ENCODE measurements at regions not wholly inside any gene's neighbourhood (a gene's known extent, or its start where the extent isn't known, plus 50 kb on each side); places are given as distances from the start of the nearest gene placed in this dataset.

- no peak for DNase-seq
Observed at GRCh38 chr2:204331988-204332387, 213.3 kb upstream of the PARD3B start.

- DNase-seq, result no peak
Observed at GRCh38 chr2:204332706-204333105, 212.6 kb upstream of the PARD3B start.

DNA sequence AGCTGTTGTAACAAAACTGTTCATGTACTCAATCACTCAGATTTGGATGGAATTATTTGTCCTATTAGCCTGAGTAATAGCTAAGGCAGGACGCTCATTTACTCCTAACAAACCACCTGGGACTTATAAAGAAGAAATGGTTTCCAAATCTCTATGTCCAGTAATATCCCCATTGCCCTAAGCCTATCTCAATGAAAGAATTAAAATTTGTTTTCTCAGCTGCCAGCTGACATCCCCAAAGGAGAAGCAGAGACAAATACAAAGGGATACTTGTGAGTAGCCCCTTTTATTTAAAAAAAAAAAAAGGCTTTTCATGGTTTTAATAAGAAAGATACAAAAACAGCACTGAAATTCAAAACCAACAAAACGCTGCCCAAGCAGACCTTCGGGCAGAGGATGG is 211.4 kb upstream of the PARD3B start:
- DNase-seq, result no peak

- no peak for DNase-seq
Observed at GRCh38 chr2:204335451-204336058, 209.7 kb upstream of the PARD3B start.

- DNase-seq, result no peak
Observed at GRCh38 chr2:204336153-204336744, 209.0 kb upstream of the PARD3B start.

DNA sequence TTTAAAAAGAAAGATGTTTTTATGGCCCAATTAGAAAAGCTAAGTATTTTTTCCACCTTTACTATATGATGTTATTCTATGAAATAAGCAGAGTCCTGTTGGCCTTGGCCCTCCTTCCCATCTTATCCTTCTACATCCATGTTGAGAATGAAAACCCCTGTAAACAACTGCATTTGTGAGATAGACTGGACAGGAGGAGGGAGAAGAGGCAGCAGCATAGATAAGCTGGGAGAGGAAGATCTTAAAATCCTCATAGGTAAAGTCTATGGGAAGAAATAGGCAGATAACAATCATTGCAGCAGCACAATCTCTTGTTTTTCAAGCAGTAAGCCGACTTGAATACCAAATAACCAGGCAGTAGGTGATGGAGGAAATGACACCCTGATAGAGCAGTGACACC is 207.6 kb upstream of the PARD3B start:
- no peak for DNase-seq

- DNase-seq, result no peak
Observed at GRCh38 chr2:204339212-204339715, 206.0 kb upstream of the PARD3B start.

GRCh38 chr2:204340511-204340910 is 204.8 kb upstream of the PARD3B start:
- DNase-seq, result no peak

- no peak for DNase-seq
Observed at GRCh38 chr2:204341887-204342276, 203.4 kb upstream of the PARD3B start.

- DNase-seq, result no peak
Observed at GRCh38 chr2:204343685-204344084, 201.6 kb upstream of the PARD3B start.

DNA sequence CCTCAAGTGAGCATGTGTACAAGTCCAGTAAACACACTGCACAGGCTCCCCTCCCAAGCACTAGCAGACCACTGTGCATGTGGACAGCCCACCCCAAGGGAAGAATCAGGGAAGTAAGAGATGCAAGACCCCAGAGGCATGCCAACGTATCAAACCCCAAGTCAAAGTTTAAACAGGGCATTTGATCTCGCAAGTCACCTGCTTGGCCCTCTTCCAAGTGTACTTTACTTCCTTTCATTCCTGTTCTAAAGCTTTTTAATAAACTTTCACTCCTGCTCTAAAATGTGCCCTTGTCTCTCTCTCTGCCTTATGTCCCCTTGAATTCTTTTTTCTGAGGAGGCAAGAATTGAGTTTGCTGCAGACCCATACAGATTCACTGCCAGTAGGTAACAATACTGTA is 201.2 kb upstream of the PARD3B start:
- no peak for DNase-seq

GRCh38 chr2:204346906-204347305 is 198.4 kb upstream of the PARD3B start:
- no peak for DNase-seq

DNA sequence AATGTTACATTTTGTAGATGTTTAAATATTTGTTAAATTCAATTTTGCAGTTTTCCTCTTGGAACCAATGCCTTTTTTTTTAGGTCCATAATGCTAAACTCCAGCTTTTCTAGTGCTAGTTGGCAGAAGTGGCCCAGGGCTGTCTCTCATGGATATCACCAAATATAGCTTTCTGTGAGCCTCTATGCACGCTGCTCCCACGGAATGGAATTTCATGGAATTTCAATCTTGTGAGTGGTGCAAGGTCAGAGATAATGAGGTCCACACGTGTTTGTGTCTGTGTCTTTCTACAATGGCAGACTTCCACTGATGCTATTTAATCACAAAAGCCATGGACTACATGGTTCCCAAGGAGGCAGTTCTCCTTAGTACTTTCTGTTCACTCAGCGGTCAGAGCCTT is 191.5 kb upstream of the PARD3B start:
- no peak for DNase-seq

GRCh38 chr2:204354442-204354856 is 190.8 kb upstream of the PARD3B start:
- no peak for DNase-seq

DNA sequence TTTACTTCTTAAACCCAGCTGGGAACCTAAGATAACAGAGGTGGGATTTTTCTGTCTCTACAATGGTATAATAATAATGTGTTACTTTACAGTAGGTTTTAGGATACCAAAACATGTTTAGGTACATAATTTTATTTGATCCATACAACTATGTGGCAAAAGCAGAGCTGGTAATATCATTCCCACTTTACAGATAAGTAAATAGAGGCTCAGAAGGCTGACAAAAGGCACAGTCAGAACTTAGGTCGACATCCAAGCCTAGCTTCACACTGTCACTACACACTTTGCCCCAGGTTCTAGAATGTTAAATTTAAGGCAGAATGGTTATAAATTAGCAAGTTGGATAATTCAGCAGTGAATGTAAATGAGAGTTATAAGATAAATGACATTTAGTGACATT is 189.6 kb upstream of the PARD3B start:
- DNase-seq, result no peak

DNA sequence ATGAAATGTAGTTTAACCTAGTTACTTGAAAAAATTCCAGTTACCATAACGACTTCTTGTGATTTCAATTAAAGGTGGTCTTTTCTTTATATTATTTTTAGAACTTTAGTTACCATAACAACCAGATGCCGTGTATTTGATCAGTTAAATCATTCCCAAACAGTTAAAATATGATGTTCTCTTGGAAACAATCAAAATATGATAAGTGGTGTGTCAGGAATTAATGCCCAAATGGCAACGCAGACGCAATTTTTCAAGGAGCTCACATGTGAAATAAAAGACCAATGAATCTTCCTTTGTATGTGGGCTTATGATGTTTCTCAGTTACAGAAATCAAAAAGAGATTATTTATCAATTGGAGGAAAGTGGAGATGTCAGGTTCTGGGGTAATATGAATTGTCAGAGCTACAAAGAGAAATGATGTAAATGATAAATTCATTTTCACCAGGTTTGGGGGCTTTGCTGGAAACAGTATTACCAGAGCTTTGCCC is 189.1 kb upstream of the PARD3B start:
- DNase-seq, result no peak

DNA sequence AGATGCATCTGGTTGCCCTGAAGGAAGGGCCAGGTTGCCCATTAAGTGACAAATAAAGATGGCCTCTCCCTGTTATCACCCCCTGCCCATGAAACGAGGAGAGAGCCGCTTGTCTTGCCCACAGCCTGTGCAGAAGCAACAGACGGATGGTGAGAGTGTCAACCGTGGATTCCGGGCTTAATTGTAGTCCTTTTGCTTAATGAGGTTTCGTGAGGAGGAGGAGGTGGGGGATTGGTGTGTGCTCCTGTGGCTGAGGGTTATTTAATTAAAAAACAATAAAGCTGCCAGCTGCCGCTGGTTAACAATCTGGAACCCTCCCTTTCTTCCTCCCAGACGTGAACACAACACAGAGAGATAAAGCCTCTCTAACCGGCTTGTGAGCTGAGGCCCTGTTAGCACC is 188.0 kb upstream of the PARD3B start:
- no peak for DNase-seq

GRCh38 chr2:204359076-204359475 is 186.2 kb upstream of the PARD3B start:
- no peak for DNase-seq

DNA sequence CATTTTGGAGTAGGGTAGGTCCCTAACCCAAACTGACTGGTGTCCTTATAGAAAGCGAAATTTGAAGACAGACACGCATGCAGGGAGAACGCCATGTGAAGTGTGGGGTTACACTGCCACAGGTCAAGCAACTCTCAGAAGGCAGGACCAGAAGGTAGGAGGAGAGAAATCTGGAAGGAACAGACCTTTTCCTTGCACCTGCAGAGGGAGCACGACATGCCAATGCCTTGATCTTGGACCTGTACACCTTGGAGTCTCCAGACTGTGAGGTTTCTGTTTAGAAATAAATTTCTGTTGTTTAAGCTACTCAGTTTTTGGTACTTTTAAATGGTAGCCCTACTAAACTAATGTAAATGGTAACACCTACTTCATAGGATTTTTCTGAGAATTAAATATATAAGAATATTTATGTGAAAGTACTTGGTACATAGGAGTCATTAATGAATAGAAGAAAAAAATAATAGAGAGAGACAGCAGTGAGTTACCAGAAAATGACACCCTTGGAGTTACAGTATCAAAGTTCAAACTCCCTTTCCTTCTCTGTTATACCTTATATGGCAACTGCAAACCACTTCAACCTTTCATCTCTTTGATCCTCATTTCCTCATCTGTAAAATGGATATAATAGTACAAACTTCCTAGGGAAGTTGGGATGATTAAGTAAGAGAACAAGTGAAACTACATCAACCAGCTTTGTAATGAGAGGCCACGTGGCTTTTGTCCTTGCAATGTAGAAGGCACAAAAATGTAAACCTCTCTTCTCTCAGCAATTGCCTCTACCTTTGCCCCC is 184.9 kb upstream of the PARD3B start:
- no peak for DNase-seq

- DNase-seq, result no peak
Observed at GRCh38 chr2:204361738-204362137, 183.5 kb upstream of the PARD3B start.

DNA sequence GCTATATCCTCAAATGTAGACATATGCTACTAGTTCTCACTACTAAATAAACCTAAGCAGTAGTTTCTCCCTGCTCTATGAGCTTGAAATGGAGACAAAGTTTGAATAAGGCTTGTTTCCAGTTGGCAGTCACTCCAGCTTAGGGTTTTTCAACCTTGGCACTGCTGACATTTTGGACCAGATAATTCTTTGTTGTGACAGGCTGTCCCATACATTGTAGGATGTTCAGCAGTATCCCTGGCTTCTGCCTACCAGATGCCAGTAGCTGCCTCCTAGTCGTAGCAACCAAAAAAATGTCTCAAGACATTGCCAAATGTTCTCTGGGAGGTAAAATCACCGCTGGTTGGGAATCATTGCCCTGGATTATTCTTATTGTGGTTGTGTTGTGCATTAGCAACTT is 182.7 kb upstream of the PARD3B start:
- DNase-seq, result no peak

DNA sequence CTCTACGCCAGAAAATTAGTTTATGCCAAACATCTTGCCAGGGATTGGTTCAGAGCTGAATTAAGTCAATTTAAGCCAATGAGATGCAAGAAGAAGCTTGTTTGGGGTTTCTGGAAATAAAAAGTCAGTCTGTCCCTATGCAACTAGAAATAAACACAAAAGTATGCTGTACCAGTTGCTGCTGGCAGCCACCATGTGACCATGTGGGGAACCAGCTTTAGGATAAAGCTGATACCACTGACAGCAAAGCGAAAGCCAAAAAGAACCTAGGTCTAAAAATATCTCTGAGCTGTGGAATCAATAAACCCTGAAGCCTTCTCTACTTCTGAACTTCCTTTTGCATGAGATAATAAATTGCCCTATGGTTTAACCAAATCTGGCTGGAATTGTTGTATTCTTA is 181.8 kb upstream of the PARD3B start:
- DNase-seq, result no peak

DNA sequence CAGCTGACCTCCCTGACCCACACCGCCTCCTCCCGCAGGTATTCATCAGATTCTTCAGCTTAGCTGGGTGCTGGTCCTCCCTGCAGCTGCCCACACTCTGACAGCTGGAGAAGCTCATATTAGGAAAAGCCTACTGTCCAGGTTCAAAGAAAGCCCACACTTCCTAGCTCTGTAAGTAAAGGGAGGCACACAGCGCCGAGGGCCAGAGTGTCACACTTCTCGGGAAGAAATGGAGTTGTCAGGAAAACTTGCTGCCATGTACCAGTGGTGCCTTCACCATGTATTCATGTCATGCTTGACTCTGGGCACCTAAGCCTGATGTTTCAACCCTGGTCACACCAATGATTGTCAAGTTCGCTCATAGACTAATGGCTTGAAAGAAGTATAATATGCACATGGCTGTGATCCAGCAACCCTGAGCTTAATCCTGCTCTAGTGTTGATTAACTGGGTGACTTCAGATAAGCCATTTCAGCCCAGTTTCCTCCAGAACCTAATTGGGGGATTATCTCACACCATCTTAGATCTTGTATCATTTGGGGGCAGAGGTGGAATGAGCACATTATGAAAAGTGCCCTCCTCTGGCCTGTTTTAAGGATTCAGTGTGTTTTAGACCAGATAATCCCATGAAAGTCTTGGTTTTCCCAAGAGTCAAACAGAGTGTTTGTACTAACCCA is 180.3 kb upstream of the PARD3B start:
- DNase-seq, result no peak

- no peak for DNase-seq
Observed at GRCh38 chr2:204365811-204366210, 179.5 kb upstream of the PARD3B start.
